Neural crest cell (in vitro differentiated cells): ENCODE measurements at regions not wholly inside any gene's neighbourhood (a gene's known extent, or its start where the extent isn't known, plus 50 kb on each side); places are given as distances from the start of the nearest gene placed in this dataset.

Experiments used
- DNase-seq: peaks from one replicate; pipeline ENCODE4 v3.0.0; 2021; ENCODE audit warnings: low read depth, mixed read lengths, low spot score
- H3K27ac Mint-ChIP-seq: one replicate; pipeline ENCODE4 v1.8.0; 2021; ENCODE audit warnings: mild to moderate bottlenecking, mixed read lengths; ENCODE audit not compliant: unreplicated experiment
- H3K27me3 Mint-ChIP-seq: 2 replicates; pipeline ENCODE4 v1.8.0; 2021; ENCODE audit warnings: low read depth, mild to moderate bottlenecking, mixed read lengths
- H3K36me3 Mint-ChIP-seq: 2 replicates; pipeline ENCODE4 v1.8.0; 2021; ENCODE audit warnings: low read depth, mild to moderate bottlenecking, mixed read lengths
- H3K4me1 Mint-ChIP-seq: 2 replicates; pipeline ENCODE4 v1.8.0; 2021; ENCODE audit warnings: mixed read lengths
- H3K4me3 Mint-ChIP-seq: one replicate; pipeline ENCODE4 v1.8.0; 2021; ENCODE audit warnings: mild to moderate bottlenecking, mixed read lengths
- H3K9me3 Mint-ChIP-seq: 2 replicates; pipeline ENCODE4 v1.8.0; 2021; ENCODE audit warnings: mixed read lengths
- CTCF ChIP-seq: fragments of 200-600 bp; sonication (generic); conservative IDR thresholded peaks from 2 replicates; pipeline ENCODE4 v1.5.0; 2021; ENCODE audit warnings: antibody characterized with exemption, mild to moderate bottlenecking

GRCh38 chr10:43748560-43748959 lies 99.9 kb upstream of the ZNF32 start:
- no peak for DNase-seq
- H3K27ac Mint-ChIP-seq = no peak overlapping the region
- peaks cover 3% of the 10 kb centered on the region for H3K27me3 Mint-ChIP-seq
- no peaks in the 10 kb centered on the region for H3K9me3 Mint-ChIP-seq
- no peaks in the 10 kb centered on the region for H3K36me3 Mint-ChIP-seq
- no peak overlapping the region for H3K4me3 Mint-ChIP-seq
- no peak for TF ChIP-seq CTCF
- no peaks in the 10 kb centered on the region for H3K4me1 Mint-ChIP-seq

DNA sequence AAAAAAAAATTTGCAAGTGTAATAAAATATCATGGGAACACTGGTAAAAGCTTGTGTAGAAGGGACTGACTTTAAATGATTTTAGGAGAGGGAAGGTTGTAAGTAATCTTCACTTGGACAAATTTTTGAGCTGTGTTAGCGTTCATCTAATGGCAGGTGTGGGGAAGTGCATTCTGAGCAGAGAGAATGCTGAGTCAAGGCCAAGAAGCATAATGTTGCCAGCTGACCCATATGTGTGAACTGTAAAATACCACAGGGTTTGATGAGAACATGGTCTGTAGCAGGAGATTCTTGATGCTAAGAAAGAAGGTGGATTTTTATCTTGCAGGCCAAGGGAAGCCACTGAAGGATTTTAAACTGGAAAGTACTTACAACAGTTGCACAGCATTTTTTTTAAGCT lies 98.2 kb upstream of the ZNF32 start:
- Mint-ChIP-seq H3K4me3 (no peak overlapping the region), H3K4me1 (no peaks in the 10 kb centered on the region), H3K27me3 (peaks cover 3% of the 10 kb centered on the region), H3K27ac (no peak overlapping the region), H3K9me3 (peaks cover 2% of the 10 kb centered on the region), H3K36me3 (no peaks in the 10 kb centered on the region)
- TF ChIP-seq CTCF = no peak
- DNase-seq = no peak

DNA sequence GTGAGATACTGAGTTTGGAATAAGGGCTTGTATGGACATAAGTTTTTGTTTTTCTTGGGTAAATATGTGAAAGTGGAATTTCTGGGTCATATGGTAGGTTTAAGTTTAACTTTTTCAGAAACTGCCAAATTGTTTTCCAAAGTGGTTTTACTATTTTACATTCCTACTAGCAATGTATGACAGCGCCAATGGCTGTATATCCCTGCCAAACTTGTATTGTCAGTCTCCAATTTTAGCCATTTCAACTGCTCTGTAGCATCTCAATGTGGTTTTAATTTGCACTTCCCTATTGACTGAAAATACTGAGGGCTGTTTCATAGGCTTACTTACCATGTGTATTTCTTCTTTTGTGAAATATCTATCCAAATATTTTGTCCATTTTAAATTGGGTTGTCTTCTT lies 90.5 kb upstream of the ZNF32 start:
- H3K4me3 Mint-ChIP-seq = no peak overlapping the region
- H3K27me3 Mint-ChIP-seq = peaks cover 5% of the 10 kb centered on the region
- H3K27ac Mint-ChIP-seq = no peak overlapping the region
- no peak for TF ChIP-seq CTCF
- H3K4me1 Mint-ChIP-seq = no peaks in the 10 kb centered on the region
- DNase-seq = no peak
- peaks cover 2% of the 10 kb centered on the region for H3K9me3 Mint-ChIP-seq
- no peaks in the 10 kb centered on the region for H3K36me3 Mint-ChIP-seq

DNA sequence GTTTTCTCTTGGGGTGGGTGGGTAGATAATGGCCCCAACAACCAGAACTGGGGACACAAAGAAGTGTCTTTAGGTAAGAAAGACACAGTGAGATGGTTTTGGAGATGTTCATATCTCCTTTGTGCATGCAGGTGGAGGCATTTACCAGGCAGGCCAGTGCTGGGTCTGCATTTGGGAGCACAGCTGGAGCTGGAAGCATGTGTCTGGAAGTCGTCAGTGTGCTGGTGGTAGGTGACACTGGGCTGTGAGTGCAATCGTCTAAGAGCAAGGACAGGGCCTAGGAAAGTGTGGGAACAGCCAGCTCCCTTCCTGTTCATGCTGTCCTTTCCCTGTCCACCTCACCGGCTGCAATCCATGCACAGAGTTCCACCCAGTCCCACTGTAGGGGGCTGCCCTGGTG lies 88.3 kb upstream of the ZNF32 start:
- Mint-ChIP-seq H3K4me1 (no peaks in the 10 kb centered on the region), H3K36me3 (no peaks in the 10 kb centered on the region), H3K27ac (no peak overlapping the region), H3K9me3 (no peaks in the 10 kb centered on the region), H3K4me3 (no peak overlapping the region), H3K27me3 (peaks cover 8% of the 10 kb centered on the region)
- no peak for DNase-seq
- TF ChIP-seq CTCF = no peak

DNA sequence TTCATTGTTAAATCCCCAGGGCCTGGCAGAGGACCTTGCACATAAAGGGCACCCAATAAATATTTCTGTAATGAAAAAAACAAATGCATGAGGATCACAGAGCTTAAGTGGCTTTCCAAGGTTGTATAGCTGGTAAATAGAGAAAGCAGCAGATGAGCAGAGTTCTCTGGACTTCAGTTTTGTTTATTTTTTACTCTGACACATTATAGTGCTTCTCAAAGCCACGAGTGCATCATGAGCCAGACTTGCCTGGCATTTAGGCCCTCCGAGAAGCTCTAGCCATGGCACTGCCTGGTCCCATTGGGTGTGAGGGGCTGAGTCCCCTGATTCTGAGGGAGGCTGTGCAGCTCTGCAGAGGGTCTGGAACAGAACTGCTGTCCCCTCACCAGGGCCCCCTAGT lies 87.2 kb upstream of the ZNF32 start:
- Mint-ChIP-seq H3K36me3 (peaks cover 2% of the 10 kb centered on the region), H3K9me3 (peaks cover 2% of the 10 kb centered on the region), H3K4me3 (no peak overlapping the region), H3K27ac (no peak overlapping the region), H3K4me1 (no peaks in the 10 kb centered on the region), H3K27me3 (peaks cover 10% of the 10 kb centered on the region)
- no peak for DNase-seq
- no peak for TF ChIP-seq CTCF

GRCh38 chr10:43734716-43735115 lies 86.0 kb upstream of the ZNF32 start:
- Mint-ChIP-seq H3K4me3 (no peak overlapping the region), H3K9me3 (peaks cover 5% of the 10 kb centered on the region), H3K4me1 (no peaks in the 10 kb centered on the region), H3K27me3 (peaks cover 10% of the 10 kb centered on the region), H3K27ac (no peak overlapping the region), H3K36me3 (peaks cover 2% of the 10 kb centered on the region)
- no peak for TF ChIP-seq CTCF
- no peak for DNase-seq
